Kidney (tissue), 13 donors: ENCODE measurements at regions not wholly inside any gene's neighbourhood (a gene's known extent, or its start where the extent isn't known, plus 50 kb on each side); places are given as distances from the start of the nearest gene placed in this dataset.

Experiments
- DNase-seq, 5 donors: peaks; one replicate each; pipeline ENCODE4 v3.0.0-alpha.2; 2013 to 2020
- FAIRE-seq: peaks from 2 replicates; lab custom pipeline; 2012; peaks lifted over from hg19 to GRCh38; lab: Jason Lieb, UNC
- H3K27ac ChIP-seq, 2 donors: one replicate each; pipeline ENCODE4 v1.7.0; 2013; ENCODE audit warnings: low read depth in 2 of 2, low read length in 2 of 2, inconsistent platforms in 1 of 2
- H3K27me3 ChIP-seq: one replicate; pipeline ENCODE4 v1.7.1; 2013; ENCODE audit warnings: low read length, inconsistent platforms; ENCODE audit not compliant: control insufficient read depth, insufficient read depth
- H3K36me3 ChIP-seq, 3 donors: one replicate each; pipeline versions ENCODE4 v1.7.0 to v1.7.1; 2013; ENCODE audit warnings: low read length in 3 of 3, control low read depth in 1 of 3, inconsistent platforms in 1 of 3; ENCODE audit not compliant: insufficient read depth in 3 of 3, control insufficient read depth in 2 of 3
- H3K4me1 ChIP-seq, 3 donors: one replicate each; pipeline versions ENCODE4 v1.7.0 to v1.7.1; 2013; ENCODE audit warnings: low read length in 3 of 3, inconsistent platforms in 1 of 3, low read depth in 1 of 3; ENCODE audit not compliant: control insufficient read depth in 2 of 3, insufficient read depth in 2 of 3
- H3K4me3 ChIP-seq, 3 donors: one replicate each; pipeline versions ENCODE4 v1.7.0 to v1.8.1; 2013; ENCODE audit warnings: low read length in 3 of 3, control low read depth in 1 of 3, inconsistent platforms in 1 of 3
- H3K9ac ChIP-seq, 3 donors: one replicate each; pipeline versions ENCODE4 v1.7.0 to v1.7.1; 2013; ENCODE audit warnings: low read length in 3 of 3, control low read depth in 1 of 3, inconsistent platforms in 1 of 3
- H3K9me3 ChIP-seq, 3 donors: one replicate each; pipeline versions ENCODE4 v1.7.0 to v1.7.1; 2013; ENCODE audit warnings: low read length in 3 of 3, control low read depth in 1 of 3, inconsistent platforms in 1 of 3; ENCODE audit not compliant: control insufficient read depth in 2 of 3, insufficient read depth in 1 of 3
- CTCF ChIP-seq: IDR thresholded peaks from 3 replicates; pipeline ENCODE4 v1.5.1; 2012; ENCODE audit warnings: mild to moderate bottlenecking, moderate library complexity, borderline replicate concordance; ENCODE audit not compliant: insufficient read depth; ENCODE audit errors: extremely low read depth
- intact Hi-C: fragments of 100-400 bp; cut with DNase I; formaldehyde crosslinking; loops from one replicate; pipeline ENCODE4 v1.11.1; 2022
- donor health status: control.
- donor health status: control.
- donor health status: control.
- donor health status: control.
- donor health status: control.
- donor health status: DM: yes; HTN: yes; CAD: no.
- donor health status: Normal renal cell carcinoma (clear cell type).

GRCh38 chr2:238632181-238633060 lies 205.7 kb downstream of the ASB1 start:
- intact Hi-C loops = no loop called here
- no peak for TF ChIP-seq CTCF
- no peak overlapping the region for H3K27ac ChIP-seq
- no peaks in the 10 kb centered on the region for H3K36me3 ChIP-seq
- no peak for DNase-seq
- H3K9ac ChIP-seq = no peak overlapping the region
- no peak for FAIRE-seq
- H3K27me3 ChIP-seq = no peaks in the 10 kb centered on the region
- no peaks in the 10 kb centered on the region for H3K9me3 ChIP-seq
- no peaks in the 10 kb centered on the region for H3K4me1 ChIP-seq
- no peak overlapping the region for H3K4me3 ChIP-seq

- no peak for DNase-seq
- no peak for TF ChIP-seq CTCF
- no peak overlapping the region for H3K9ac ChIP-seq
- H3K4me1 ChIP-seq = no peaks in the 10 kb centered on the region
- no peak overlapping the region for H3K27ac ChIP-seq
- H3K27me3 ChIP-seq = no peaks in the 10 kb centered on the region
- intact Hi-C loops = no loop called here
- no peaks in the 10 kb centered on the region for H3K9me3 ChIP-seq
- no peak for FAIRE-seq
- no peak overlapping the region for H3K4me3 ChIP-seq
- H3K36me3 ChIP-seq = no peaks in the 10 kb centered on the region
Measured at GRCh38 chr2:238633426-238634328, 206.9 kb downstream of the ASB1 start.

GRCh38 chr2:238634701-238635357 lies 208.1 kb downstream of the ASB1 start:
- no peak for DNase-seq
- Histone ChIP-seq H3K27me3 (no peaks in the 10 kb centered on the region), H3K9me3 (no peaks in the 10 kb centered on the region), H3K36me3 (no peaks in the 10 kb centered on the region), H3K9ac (no peak overlapping the region), H3K27ac (no peak overlapping the region), H3K4me1 (no peaks in the 10 kb centered on the region), H3K4me3 (no peak overlapping the region)
- no peak for FAIRE-seq
- no peak for TF ChIP-seq CTCF
- intact Hi-C loops = no loop called here
